GM20000 (cell line): ENCODE measurements at regions not wholly inside any gene's neighbourhood (a gene's known extent, or its start where the extent isn't known, plus 50 kb on each side); places are given as distances from the start of the nearest gene placed in this dataset.

ENCODE experiments used
- DNase-seq: peaks from one replicate; pipeline ENCODE4 v3.0.0; 2012; ENCODE audit warnings: low spot score
- TF ChIP-seq, protein P1 (sequence below): IDR thresholded peaks from 2 replicates; pipeline ENCODE4 v1.5.1; 2012; ENCODE audit warnings: mild to moderate bottlenecking, control low read depth; ENCODE audit errors: extremely low read depth, missing control alignments

- TF ChIP-seq, protein P1, sequence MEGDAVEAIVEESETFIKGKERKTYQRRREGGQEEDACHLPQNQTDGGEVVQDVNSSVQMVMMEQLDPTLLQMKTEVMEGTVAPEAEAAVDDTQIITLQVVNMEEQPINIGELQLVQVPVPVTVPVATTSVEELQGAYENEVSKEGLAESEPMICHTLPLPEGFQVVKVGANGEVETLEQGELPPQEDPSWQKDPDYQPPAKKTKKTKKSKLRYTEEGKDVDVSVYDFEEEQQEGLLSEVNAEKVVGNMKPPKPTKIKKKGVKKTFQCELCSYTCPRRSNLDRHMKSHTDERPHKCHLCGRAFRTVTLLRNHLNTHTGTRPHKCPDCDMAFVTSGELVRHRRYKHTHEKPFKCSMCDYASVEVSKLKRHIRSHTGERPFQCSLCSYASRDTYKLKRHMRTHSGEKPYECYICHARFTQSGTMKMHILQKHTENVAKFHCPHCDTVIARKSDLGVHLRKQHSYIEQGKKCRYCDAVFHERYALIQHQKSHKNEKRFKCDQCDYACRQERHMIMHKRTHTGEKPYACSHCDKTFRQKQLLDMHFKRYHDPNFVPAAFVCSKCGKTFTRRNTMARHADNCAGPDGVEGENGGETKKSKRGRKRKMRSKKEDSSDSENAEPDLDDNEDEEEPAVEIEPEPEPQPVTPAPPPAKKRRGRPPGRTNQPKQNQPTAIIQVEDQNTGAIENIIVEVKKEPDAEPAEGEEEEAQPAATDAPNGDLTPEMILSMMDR, result no peak
- no peak for DNase-seq
Observed at GRCh38 chrX:11968991-11969390, 169.3 kb upstream of the FRMPD4 start.

DNA sequence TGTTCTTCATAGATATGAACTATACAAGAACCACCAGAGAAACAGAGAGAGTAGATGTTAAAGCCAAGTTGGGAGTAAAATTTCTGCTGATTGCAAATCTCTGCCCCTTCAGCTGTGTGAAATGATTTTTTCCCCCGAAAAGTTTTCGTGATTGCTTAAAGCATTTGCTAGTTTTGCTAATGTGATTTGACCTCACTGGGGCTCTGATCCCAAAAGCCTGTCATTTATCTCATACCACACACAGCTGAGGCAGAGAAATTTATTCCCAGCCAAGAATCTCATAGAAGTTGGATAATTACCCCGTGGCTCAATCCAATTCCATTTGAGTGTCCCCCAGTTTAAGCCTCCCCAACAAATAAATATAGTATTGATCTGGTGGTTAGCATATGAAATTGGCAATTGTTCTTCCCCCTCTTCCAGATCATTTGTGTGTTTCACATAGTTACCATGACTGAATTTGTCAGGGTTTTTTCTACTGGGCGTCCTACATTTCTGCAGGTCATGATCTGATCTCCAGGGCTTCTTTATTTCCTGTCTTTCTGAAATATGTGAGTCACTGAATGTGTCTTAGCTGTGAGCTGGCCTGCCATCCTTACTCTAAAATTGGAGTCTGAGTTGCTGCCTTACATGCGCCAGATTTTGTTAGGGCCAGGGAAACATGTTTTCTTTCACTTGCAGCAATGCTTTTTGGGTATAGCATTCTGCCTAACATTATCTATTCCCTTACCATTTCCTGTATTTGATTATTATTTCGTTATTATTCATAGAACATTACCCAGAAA lies 167.5 kb upstream of the FRMPD4 start:
- DNase-seq, result no peak
- TF ChIP-seq, protein P1, result no peak

DNA sequence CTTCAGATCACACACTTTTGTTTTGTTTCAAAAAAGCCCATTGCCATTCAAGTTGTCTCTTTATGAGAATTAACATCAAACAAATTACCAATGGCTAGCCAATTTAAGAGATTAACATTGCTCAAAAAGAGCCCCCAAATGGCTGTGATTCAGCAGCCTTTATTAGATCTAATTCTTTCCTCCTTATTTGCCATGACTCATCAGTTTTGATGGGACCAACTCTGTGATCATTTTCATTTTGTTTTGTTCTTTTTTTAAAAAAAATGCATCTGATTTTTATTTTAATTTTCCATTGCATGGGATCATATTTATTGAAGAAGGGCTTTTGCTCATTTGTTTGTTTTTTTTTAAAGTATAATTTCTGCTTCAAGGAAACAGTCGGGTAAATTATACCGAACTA lies 161.6 kb upstream of the FRMPD4 start:
- DNase-seq, result no peak
- TF ChIP-seq, protein P1, result no peak

DNA sequence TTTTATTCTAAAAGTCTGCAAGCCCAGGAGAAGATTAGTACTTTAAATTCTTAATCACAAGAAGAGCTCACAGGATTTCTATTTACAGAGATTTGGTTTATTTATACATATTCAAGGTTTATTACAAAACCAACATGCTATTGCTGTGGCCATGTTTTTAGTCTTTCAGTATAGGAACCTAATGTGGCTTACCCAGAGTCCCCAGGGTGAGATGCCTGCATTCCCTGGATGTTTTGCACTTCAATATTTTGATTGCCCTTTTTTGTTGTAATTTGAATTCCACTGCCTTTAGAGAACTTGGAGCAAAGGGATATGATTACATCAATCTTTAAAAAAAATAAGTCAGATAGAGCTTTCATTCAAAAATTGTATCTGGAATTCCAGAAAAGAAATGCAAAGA lies 146.0 kb upstream of the FRMPD4 start:
- TF ChIP-seq, protein P1, result no peak
- DNase-seq, result no peak

DNA sequence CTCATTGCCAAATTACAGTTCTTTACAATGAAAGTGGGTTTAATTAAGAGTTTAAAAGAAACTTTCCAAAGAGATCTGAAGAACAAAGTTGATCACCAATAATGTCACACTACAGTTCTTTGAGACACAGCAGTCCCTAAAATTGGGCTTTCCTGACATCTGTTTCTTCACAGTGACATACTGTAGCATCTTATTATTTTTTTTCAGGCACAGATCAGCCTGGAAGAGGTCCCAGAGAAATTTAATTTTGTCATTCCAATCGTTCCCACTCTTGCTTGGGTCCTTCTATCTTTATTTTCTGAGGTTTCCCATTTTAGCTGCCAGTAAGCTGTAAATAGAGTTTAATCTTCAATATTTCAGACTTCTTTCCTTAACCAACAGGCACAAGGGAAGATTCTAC lies 143.1 kb upstream of the FRMPD4 start:
- TF ChIP-seq, protein P1, result no peak
- no peak for DNase-seq

GRCh38 chrX:11996810-11997209 lies 141.5 kb upstream of the FRMPD4 start:
- TF ChIP-seq, protein P1, result no peak
- DNase-seq, result no peak

GRCh38 chrX:11998944-11999343 lies 139.3 kb upstream of the FRMPD4 start:
- TF ChIP-seq, protein P1, result no peak
- DNase-seq, result no peak
